ENCODE measurements at regions not wholly inside any gene's neighbourhood (a gene's known extent, or its start where the extent isn't known, plus 50 kb on each side); places are given as distances from the start of the nearest gene placed in this dataset.

GRCh38 chr14:26929361-26929760 lies 331.5 kb upstream of the NOVA1 start:
- Histone ChIP-seq H3K4me1 (ENCODE audit: control insufficient read depth, insufficient read depth, low read length, poor library complexity, severe bottlenecking) (peaks cover 12% of the 10 kb centered on the region), H3K4me3 (ENCODE audit: extremely low read depth, insufficient read depth, low read length, poor library complexity, severe bottlenecking) (no peak overlapping the region), H3K27ac (ENCODE audit: low read depth, low read length, severe bottlenecking) (no peak overlapping the region), H3K9me3 (ENCODE audit: control insufficient read depth, low read length) (no peaks in the 10 kb centered on the region), H3K36me3 (ENCODE audit: control insufficient read depth, insufficient read depth, low read length) (no peaks in the 10 kb centered on the region)
- 56 to 83% methylated on average over 2 of the region's 3 CpGs for WGBS, 2 experiments (ENCODE audit: insufficient coverage in 2 of 2)

- H3K4me1 ChIP-seq (ENCODE audit: control insufficient read depth, insufficient read depth, low read length, poor library complexity, severe bottlenecking), result peaks cover 12% of the 10 kb centered on the region
- H3K9me3 ChIP-seq (ENCODE audit: control insufficient read depth, low read length), result no peaks in the 10 kb centered on the region
- no peaks in the 10 kb centered on the region for H3K36me3 ChIP-seq (ENCODE audit: control insufficient read depth, insufficient read depth, low read length)
- WGBS, 2 experiments (ENCODE audit: insufficient coverage in 2 of 2), result 60% methylated on average over 1 of the region's 2 CpGs; no CpG with 5 or more reads in 1 of the 2 experiments
- H3K27ac ChIP-seq (ENCODE audit: low read depth, low read length, severe bottlenecking), result no peak overlapping the region
- no peak overlapping the region for H3K4me3 ChIP-seq (ENCODE audit: extremely low read depth, insufficient read depth, low read length, poor library complexity, severe bottlenecking)
Measured at GRCh38 chr14:26930576-26930975, 332.7 kb upstream of the NOVA1 start.

DNA sequence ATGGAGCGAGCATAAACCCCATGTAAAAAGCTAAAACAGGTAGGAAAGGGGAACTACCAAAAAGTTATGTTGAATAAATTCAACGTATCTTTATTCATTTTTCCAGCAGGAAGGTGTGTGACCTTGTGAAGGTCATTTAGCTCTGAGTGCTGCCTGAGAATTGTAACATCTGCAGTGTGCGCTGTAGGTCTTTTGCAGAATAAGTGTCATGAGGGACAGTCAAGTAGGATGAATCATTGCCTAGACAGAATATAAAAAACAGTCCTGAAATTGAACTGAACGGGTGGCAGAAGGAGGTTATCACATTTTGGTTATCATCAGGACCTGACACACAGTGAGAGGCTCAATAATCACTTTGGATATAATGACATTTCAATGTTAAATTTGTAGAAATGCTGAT lies 334.8 kb upstream of the NOVA1 start:
- Histone ChIP-seq H3K36me3 (ENCODE audit: control insufficient read depth, insufficient read depth, low read length) (no peaks in the 10 kb centered on the region), H3K27ac (ENCODE audit: low read depth, low read length, severe bottlenecking) (no peak overlapping the region), H3K4me3 (ENCODE audit: extremely low read depth, insufficient read depth, low read length, poor library complexity, severe bottlenecking) (no peak overlapping the region), H3K4me1 (ENCODE audit: control insufficient read depth, insufficient read depth, low read length, poor library complexity, severe bottlenecking) (no peaks in the 10 kb centered on the region), H3K9me3 (ENCODE audit: control insufficient read depth, low read length) (no peaks in the 10 kb centered on the region)
- WGBS, 2 experiments (ENCODE audit: insufficient coverage in 2 of 2), result 97 to 100% methylated on average over 4 of the region's 4 CpGs

DNA sequence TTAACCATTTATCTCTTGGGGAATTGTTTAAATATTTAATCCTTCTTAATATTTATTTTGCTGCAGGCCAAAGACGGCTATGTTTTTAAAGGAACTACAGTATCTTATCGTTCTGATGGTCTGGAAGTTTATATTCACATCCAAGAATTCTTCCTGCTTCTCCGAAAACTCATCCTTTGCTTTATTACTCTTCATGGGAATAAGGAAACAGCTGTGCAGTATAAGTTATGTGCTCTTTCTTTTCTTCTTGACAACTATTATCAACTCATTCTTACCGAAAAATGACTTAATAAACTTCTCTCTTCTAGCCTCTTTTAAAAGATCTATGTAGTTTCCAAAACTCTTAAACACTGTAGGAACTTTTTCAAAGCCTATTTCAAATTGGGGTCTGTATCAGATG lies 335.6 kb upstream of the NOVA1 start:
- H3K4me3 ChIP-seq (ENCODE audit: extremely low read depth, insufficient read depth, low read length, poor library complexity, severe bottlenecking), result no peak overlapping the region
- no CpG with 5 or more reads among the region's 4 CpGs for WGBS, 2 experiments (ENCODE audit: insufficient coverage in 2 of 2)
- no peaks in the 10 kb centered on the region for H3K36me3 ChIP-seq (ENCODE audit: control insufficient read depth, insufficient read depth, low read length)
- no peak overlapping the region for H3K27ac ChIP-seq (ENCODE audit: low read depth, low read length, severe bottlenecking)
- no peaks in the 10 kb centered on the region for H3K9me3 ChIP-seq (ENCODE audit: control insufficient read depth, low read length)
- no peaks in the 10 kb centered on the region for H3K4me1 ChIP-seq (ENCODE audit: control insufficient read depth, insufficient read depth, low read length, poor library complexity, severe bottlenecking)

DNA sequence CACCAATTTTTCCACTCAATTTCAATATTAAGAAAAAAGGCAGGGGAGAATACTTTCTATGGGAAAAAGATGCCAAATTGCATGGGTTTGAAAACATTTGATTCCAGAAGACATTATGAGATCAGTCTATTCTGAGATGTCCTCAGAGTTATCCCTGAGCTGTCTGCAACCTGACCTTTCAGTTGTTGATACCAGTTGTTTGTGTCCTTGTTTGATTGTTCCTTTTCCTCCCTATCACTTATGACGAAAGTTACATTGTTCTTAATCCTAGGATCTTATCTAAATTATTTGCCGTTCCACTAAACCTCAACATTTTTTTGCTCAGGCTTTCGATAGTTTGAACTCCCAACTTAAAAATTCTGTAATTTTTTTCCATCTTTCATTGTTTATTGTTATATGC lies 336.3 kb upstream of the NOVA1 start:
- H3K27ac ChIP-seq (ENCODE audit: low read depth, low read length, severe bottlenecking), result no peak overlapping the region
- H3K36me3 ChIP-seq (ENCODE audit: control insufficient read depth, insufficient read depth, low read length), result no peaks in the 10 kb centered on the region
- H3K9me3 ChIP-seq (ENCODE audit: control insufficient read depth, low read length), result no peaks in the 10 kb centered on the region
- no CpG with 5 or more reads among the region's 3 CpGs for WGBS, 2 experiments (ENCODE audit: insufficient coverage in 2 of 2)
- H3K4me3 ChIP-seq (ENCODE audit: extremely low read depth, insufficient read depth, low read length, poor library complexity, severe bottlenecking), result no peak overlapping the region
- H3K4me1 ChIP-seq (ENCODE audit: control insufficient read depth, insufficient read depth, low read length, poor library complexity, severe bottlenecking), result no peaks in the 10 kb centered on the region

DNA sequence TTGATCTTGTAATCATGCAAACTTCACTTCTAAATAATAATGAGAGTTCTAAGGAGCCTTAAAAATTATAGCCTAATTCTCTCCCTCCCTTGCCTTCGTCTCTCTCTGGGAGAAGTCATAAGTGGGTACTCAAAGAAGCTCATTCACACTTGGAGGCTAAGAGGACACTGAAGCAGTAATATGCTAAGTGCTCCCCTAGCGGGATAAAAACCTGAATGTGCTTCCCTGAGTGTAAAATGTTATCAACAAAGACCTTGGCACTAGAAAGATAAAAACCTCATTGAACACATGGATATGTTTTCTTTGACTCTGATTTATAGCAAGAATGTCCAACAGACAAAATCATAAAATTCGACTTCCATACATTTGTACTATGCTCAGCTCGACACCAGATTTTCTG lies 337.9 kb upstream of the NOVA1 start:
- WGBS, 2 experiments (ENCODE audit: insufficient coverage in 2 of 2), result 92 to 100% methylated on average over 1 to 4 of the region's 4 CpGs
- no peak overlapping the region for H3K27ac ChIP-seq (ENCODE audit: low read depth, low read length, severe bottlenecking)

DNA sequence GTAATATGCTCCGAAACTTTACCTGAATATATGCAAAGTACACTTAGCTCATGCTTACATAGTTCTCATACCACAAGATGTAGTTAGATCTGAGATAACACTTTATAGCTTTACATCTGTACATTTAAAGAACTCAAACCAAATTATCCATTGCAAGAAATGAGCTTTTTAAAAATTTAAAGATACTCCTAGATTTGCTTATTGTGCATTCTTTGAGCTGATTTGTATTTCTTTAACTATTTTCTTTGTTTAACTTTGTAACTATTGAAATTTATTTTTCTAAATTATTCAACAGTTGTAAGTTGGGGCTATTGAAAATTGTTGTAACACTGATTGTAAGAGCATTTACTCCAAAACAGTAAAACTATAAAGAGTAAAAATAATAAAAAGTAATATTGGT lies 340.2 kb upstream of the NOVA1 start:
- H3K4me3 ChIP-seq (ENCODE audit: extremely low read depth, insufficient read depth, low read length, poor library complexity, severe bottlenecking), result no peak overlapping the region
- H3K9me3 ChIP-seq (ENCODE audit: control insufficient read depth, low read length), result no peaks in the 10 kb centered on the region
- H3K27ac ChIP-seq (ENCODE audit: low read depth, low read length, severe bottlenecking), result no peak overlapping the region
- no peaks in the 10 kb centered on the region for H3K36me3 ChIP-seq (ENCODE audit: control insufficient read depth, insufficient read depth, low read length)
- WGBS, 2 experiments (ENCODE audit: insufficient coverage in 2 of 2), result no CpG with 5 or more reads among the region's 1 CpG
- H3K4me1 ChIP-seq (ENCODE audit: control insufficient read depth, insufficient read depth, low read length, poor library complexity, severe bottlenecking), result no peaks in the 10 kb centered on the region

More for the DNA sequence above, 337.9 kb upstream of the NOVA1 start:
- Histone ChIP-seq H3K4me1 (ENCODE audit: control insufficient read depth, insufficient read depth, low read length, poor library complexity, severe bottlenecking) (no peaks in the 10 kb centered on the region), H3K36me3 (ENCODE audit: control insufficient read depth, insufficient read depth, low read length) (no peaks in the 10 kb centered on the region), H3K9me3 (ENCODE audit: control insufficient read depth, low read length) (no peaks in the 10 kb centered on the region), H3K4me3 (ENCODE audit: extremely low read depth, insufficient read depth, low read length, poor library complexity, severe bottlenecking) (no peak overlapping the region)

DNA sequence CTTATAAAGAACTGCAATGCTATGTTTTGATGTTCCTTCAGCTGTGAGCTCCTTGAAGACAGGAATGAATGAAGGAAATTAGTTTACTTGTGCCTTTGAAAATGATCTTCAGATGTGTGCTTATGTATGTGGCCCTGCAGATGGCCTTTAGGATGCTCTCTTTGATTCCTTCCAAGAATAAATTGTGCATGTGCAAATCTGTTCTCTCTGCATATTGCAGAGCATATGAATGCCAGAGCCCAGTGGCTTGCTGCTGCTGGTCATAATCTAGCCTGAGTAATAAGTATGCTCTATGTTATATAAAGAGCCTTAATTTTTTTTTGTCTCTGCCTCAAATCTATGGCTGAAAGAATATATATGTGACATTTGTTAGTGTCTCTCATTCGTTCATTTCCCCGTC lies 341.9 kb upstream of the NOVA1 start:
- WGBS, 2 experiments (ENCODE audit: insufficient coverage in 2 of 2), result 100% methylated on average over 1 to 2 of the region's 2 CpGs
- Histone ChIP-seq H3K4me3 (ENCODE audit: extremely low read depth, insufficient read depth, low read length, poor library complexity, severe bottlenecking) (no peak overlapping the region), H3K9me3 (ENCODE audit: control insufficient read depth, low read length) (no peaks in the 10 kb centered on the region)

DNA sequence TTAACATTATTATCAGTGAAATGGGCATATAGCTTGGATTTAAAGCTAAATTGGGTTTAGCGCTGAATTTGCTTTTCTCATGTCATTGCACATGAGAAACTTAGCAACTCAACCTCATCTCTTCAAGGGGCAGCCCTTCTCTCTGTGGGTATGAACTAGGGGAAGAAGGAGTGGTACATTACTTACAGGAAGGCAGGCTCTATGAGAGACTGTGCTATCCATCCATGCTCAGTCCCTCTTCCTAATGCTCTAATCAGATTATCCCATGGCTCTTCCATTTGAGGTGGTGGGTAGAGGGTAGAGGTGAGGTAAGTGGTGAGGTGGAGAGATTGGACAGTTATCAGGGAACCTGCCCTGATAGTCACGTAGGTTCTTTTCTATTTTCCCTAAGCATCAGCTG lies 343.7 kb upstream of the NOVA1 start:
- Histone ChIP-seq H3K36me3 (ENCODE audit: control insufficient read depth, insufficient read depth, low read length) (no peaks in the 10 kb centered on the region), H3K4me1 (ENCODE audit: control insufficient read depth, insufficient read depth, low read length, poor library complexity, severe bottlenecking) (no peaks in the 10 kb centered on the region), H3K4me3 (ENCODE audit: extremely low read depth, insufficient read depth, low read length, poor library complexity, severe bottlenecking) (no peak overlapping the region), H3K27ac (ENCODE audit: low read depth, low read length, severe bottlenecking) (no peak overlapping the region), H3K9me3 (ENCODE audit: control insufficient read depth, low read length) (no peaks in the 10 kb centered on the region)
- WGBS, 2 experiments (ENCODE audit: insufficient coverage in 2 of 2), result no CpG with 5 or more reads among the region's 2 CpGs

More for the DNA sequence above, 341.9 kb upstream of the NOVA1 start:
- Histone ChIP-seq H3K27ac (ENCODE audit: low read depth, low read length, severe bottlenecking) (no peak overlapping the region), H3K4me1 (ENCODE audit: control insufficient read depth, insufficient read depth, low read length, poor library complexity, severe bottlenecking) (no peaks in the 10 kb centered on the region), H3K36me3 (ENCODE audit: control insufficient read depth, insufficient read depth, low read length) (no peaks in the 10 kb centered on the region)

DNA sequence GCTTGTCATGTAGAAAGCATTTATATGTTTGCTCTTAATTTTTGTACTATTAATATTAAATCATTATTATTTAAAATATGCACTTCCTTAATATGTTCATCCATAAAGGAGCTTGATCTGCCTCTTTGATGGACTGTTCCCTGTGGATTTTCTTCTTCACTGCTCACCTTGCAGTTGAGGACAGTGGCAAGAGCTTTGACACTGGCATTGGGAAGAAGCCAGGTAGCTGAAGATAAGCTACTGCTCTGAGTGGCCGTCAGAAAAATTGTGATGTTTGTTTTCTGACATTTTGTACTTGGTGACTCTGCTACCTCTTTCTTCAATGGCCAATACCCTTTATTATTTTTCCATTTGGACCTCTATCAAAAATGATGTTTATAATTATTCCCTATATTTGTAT lies 349.4 kb upstream of the NOVA1 start:
- Histone ChIP-seq H3K4me1 (ENCODE audit: control insufficient read depth, insufficient read depth, low read length, poor library complexity, severe bottlenecking) (no peaks in the 10 kb centered on the region), H3K36me3 (ENCODE audit: control insufficient read depth, insufficient read depth, low read length) (no peaks in the 10 kb centered on the region), H3K4me3 (ENCODE audit: extremely low read depth, insufficient read depth, low read length, poor library complexity, severe bottlenecking) (no peak overlapping the region), H3K9me3 (ENCODE audit: control insufficient read depth, low read length) (no peaks in the 10 kb centered on the region), H3K27ac (ENCODE audit: low read depth, low read length, severe bottlenecking) (no peak overlapping the region)
- WGBS, 2 experiments (ENCODE audit: insufficient coverage in 2 of 2), result no CpG with 5 or more reads among the region's 1 CpG

DNA sequence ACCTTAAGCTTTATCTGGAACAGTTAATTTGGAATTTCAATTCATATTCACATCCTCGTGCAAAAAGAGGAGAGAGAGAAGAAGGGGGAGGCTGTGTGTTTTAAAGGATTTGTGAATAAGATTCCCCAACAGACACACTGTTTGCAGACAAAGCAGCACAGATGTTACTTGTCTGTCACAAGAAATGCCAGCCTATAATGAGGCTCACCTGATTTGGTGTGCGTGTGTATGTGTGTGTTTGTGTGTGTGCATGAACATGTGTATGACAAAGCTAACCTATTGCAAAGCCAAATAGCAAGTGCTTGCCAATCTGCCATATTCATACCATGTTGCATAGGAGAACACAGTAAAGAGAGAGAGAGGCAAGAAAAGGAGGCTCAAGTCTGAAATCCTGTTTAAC lies 361.6 kb upstream of the NOVA1 start:
- no peak overlapping the region for H3K4me3 ChIP-seq (ENCODE audit: extremely low read depth, insufficient read depth, low read length, poor library complexity, severe bottlenecking)
- no peaks in the 10 kb centered on the region for H3K9me3 ChIP-seq (ENCODE audit: control insufficient read depth, low read length)
- 80% methylated on average over 1 of the region's 2 CpGs; no CpG with 5 or more reads in 1 of the 2 experiments for WGBS, 2 experiments (ENCODE audit: insufficient coverage in 2 of 2)
- H3K4me1 ChIP-seq (ENCODE audit: control insufficient read depth, insufficient read depth, low read length, poor library complexity, severe bottlenecking), result no peaks in the 10 kb centered on the region
- H3K36me3 ChIP-seq (ENCODE audit: control insufficient read depth, insufficient read depth, low read length), result no peaks in the 10 kb centered on the region
- H3K27ac ChIP-seq (ENCODE audit: low read depth, low read length, severe bottlenecking), result no peak overlapping the region

Data from mesodermal cell (in vitro differentiated cells).